ENCODE measurements at regions not wholly inside any gene's neighbourhood (a gene's known extent, or its start where the extent isn't known, plus 50 kb on each side); places are given as distances from the start of the nearest gene placed in this dataset.
"Not testable (repeated sequence)": the region's sequence is repeated elsewhere in the genome, so short reads cannot be mapped to it uniquely, and the experiment has no call there.

GRCh38 chr11:10970926-10971325 is 113.1 kb upstream of the ZBED5 start:
- no peak for DNase-seq (ENCODE audit: low read depth)

DNA sequence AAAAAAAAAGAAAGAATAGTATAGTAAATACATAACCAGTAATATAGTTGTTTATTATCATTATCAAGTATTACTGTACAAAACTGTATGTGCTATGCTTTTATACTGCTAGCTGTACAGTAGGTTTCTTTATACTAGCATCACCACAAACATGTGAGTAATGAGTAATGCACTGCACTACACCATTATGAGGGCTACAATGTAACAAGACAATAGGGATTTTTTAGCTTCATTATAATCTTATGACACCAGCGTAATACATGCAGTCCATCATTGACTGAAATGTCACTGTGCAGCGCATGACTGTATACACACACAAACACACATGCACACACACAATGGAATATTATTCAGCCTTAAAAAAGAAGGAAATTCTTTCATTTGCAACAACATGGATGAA is 111.5 kb upstream of the ZBED5 start:
- peak; percentile 6 for DNase-seq (ENCODE audit: low read depth)

- not testable (repeated sequence) for DNase-seq (ENCODE audit: low read depth)
Observed at GRCh38 chr11:10956884-10957283, 99.0 kb upstream of the ZBED5 start.

DNA sequence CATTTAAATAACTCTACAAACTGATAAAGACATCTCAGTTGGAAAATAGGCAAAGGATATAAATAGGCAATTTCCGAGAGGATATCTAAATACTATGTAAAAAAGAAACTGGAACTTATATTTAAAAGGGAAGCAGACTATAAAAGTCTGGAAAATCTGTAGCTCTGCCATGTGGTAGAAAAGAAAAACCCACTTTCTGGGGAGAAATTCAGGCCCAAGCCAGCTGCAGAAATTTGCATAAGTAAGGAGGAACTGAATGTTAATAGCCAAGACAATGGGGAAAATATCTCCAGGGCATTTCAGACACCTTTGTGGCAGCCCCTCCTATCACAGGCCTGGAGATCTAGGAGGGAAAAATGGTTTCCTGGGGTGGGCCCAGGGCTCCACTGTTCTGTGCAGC is 97.8 kb upstream of the ZBED5 start:
- no peak for DNase-seq (ENCODE audit: low read depth)

- no peak for DNase-seq (ENCODE audit: low read depth)
Observed at GRCh38 chr11:10954184-10954583, 96.3 kb upstream of the ZBED5 start.

DNA sequence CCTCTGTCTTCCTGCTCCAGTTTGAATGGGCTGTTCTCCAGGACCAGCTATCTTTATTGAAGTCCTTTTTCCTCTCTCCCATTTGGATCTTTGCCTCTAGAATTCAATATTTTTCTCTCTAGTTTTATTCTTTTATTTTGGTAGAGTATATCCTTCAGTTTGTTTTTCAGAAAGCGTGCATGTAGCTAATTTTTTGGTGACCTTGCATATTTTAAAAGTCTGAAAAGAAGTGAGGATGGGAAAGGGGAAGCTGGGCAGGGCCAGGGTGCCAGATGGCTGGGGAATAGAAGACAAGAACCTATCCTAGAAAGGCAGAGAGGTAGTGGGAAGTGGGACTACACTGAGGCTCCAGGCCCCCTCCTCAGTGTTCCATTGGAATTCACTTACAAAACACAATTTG is 95.0 kb upstream of the ZBED5 start:
- DNase-seq (ENCODE audit: low read depth): no peak

DNA sequence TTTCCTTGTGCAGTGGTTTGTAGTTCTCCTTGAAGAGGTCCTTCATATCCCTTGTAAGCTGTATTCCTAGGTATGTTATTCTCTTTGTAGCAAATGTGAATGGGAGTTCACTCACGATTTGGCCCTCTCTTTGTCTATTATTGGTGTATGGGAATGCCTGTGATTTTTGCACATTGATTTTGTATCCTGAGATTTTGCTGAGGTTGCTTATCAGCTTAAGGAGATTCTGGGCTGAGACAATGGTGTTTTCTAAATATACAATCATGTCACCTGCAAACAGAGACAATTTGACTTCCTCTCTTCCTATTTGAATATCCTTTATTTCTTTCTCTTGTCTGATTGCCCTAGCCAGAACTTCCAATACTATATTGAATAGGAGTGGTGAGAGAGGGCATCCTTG is 90.1 kb upstream of the ZBED5 start:
- DNase-seq (ENCODE audit: low read depth): not testable (repeated sequence)

GRCh38 chr11:10946072-10946471 is 88.2 kb upstream of the ZBED5 start:
- DNase-seq (ENCODE audit: low read depth): no peak

DNA sequence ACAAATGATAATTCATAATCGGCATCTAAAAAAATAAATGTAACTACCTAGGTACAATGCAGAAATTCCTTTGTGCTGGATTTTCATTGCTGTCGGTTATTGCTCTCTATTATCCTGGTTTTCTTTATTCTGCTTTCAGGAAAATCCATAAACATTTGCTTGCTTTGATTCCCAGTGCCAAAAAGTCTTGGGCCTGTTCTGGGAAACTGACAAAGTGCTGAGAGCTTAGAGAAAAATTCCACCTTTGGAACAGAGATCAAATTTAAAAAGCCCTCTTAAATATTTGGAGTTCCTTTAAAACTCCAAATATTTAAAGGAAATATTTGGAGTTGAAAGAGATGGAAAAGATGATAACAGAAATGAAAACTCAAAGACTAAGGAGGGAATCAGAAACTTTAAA is 87.3 kb upstream of the ZBED5 start:
- no peak for DNase-seq (ENCODE audit: low read depth)

DNA sequence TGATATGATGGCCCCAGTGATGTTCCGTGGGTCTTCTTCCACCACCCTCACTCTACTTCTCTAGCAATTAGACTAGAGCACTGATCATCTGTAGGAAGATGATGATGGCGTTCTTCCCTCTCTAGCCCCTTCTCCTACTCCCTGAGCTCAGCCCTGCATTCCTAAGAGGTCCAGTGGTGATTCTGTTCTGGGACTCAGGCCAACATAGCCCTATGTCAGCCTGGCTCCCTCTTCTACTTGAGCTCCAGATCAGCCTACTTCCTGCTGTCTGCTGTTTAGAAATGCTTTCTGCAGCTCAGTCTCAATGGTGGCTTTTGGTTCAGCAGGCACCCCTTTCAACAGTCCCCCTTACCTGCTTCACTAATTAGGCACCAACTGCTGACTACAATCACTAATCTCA is 86.1 kb upstream of the ZBED5 start:
- DNase-seq (ENCODE audit: low read depth): peak; percentile 50

DNA sequence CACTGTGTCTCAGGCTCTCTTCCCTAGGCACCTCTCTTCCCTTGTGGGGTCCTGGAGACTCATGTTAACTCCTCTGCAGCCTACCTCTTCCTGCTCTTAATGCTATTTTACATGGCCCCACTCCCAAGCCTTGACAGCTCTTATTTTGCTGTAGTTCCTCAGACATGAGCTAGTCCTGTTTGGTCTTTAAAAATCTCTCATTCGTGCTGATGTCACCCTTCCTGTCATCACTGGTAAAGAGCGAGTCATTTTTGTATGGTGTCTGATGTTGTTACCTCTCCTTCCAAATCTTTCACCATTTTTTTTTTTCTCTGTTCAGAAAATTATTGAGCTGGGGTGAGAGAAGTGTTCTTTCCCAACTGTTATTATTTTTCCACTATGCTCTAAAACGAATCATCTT is 84.8 kb upstream of the ZBED5 start:
- DNase-seq (ENCODE audit: low read depth): no peak

DNA sequence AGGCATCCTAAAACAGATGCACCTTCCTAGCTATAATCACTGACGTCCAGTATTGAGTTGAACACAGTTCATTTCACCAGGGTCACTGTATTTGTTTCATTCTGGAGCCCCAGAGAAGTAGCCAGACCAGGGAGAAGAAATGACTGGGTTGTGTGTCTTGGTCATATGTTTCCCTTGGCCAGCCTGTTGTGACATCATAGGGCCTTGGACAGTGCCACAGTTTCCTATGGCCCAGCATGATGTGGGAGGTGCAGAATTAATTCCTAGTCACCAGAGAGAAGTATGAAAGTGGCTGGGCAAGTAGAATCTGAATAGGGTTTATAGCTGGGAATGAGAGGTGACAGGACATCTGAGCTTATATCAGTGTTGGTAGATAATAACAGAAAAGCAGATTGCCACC is 84.0 kb upstream of the ZBED5 start:
- no peak for DNase-seq (ENCODE audit: low read depth)

GRCh38 chr11:10941414-10941813 is 83.6 kb upstream of the ZBED5 start:
- no peak for DNase-seq (ENCODE audit: low read depth)

DNA sequence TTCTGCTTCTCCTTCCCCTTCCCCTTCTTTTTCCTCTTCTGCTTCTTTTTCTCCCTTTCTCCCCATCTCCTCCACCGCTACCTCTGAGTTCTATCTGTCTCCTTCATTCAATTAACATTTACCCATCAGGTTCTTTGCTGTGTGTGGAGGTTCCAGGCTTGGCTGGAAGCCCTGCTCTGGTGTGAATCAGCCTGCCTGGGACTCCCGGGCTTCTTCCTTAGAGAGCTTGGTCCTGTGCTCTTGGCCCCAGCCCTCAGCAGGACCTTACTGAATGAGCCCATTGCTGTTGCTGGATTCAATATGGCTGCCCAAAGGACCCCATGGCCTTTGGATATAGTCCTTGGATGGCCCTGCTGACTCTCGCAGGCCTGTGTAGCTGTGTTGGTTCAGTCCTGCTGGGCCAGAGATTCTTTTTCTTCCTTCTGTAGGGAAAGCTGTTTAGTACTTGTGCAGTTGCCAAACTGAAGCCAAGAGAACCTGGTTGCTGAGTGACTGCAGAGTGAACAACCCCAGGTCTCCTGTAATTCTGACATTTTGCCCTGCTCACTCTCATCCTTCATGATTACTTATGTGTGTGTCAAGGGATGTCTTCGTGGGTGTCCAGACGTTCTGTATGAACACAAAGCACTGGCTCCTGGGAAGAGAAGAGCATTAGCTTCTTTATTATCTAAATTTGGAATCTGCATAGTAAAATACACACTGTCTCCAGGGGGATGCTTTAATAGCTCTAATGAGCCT is 81.0 kb upstream of the ZBED5 start:
- no peak for DNase-seq (ENCODE audit: low read depth)

- no peak for DNase-seq (ENCODE audit: low read depth)
Observed at GRCh38 chr11:10938231-10938630, 80.4 kb upstream of the ZBED5 start.

- no peak for DNase-seq (ENCODE audit: low read depth)
Observed at GRCh38 chr11:10937385-10937771, 79.5 kb upstream of the ZBED5 start.

DNA sequence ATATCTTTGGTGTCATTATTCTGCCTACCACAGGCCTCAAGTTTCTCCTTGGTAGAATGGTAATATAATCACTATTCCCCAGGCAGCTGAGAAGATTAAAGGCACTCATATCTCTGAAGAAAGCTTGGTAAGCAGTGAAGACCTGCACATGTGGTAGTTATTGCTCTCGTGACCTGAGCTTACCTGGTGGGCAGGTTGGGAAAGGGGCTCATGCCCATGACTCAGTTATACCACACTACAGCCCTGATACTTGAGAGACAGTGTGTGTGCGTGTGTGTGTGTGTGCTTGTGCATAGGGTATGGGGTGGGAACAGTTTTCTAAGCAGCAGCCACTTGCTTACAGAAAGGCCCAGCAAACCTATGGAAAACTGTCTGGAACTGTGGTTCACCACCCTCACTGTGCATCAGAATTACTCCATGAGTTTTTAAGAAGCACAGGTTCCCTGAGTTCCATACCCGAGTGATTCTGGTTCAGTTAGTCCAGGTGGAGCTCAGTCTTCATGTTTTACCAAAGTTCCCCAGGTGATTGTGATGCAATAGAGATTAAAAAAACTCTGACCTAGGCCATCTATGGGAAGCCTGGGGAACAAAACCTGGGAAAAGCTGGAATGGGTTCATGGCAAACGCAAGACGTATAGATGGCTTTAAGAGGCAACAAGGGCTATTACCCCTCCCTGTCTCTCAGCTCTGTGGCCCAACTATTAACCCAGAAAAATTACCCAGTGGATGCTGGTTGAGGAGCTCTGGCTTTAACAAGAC is 79.0 kb upstream of the ZBED5 start:
- no peak for DNase-seq (ENCODE audit: low read depth)

GRCh38 chr11:10935015-10935559 is 77.2 kb upstream of the ZBED5 start:
- no peak for DNase-seq (ENCODE audit: low read depth)

GRCh38 chr11:10934293-10934860 is 76.5 kb upstream of the ZBED5 start:
- DNase-seq (ENCODE audit: low read depth): no peak

DNA sequence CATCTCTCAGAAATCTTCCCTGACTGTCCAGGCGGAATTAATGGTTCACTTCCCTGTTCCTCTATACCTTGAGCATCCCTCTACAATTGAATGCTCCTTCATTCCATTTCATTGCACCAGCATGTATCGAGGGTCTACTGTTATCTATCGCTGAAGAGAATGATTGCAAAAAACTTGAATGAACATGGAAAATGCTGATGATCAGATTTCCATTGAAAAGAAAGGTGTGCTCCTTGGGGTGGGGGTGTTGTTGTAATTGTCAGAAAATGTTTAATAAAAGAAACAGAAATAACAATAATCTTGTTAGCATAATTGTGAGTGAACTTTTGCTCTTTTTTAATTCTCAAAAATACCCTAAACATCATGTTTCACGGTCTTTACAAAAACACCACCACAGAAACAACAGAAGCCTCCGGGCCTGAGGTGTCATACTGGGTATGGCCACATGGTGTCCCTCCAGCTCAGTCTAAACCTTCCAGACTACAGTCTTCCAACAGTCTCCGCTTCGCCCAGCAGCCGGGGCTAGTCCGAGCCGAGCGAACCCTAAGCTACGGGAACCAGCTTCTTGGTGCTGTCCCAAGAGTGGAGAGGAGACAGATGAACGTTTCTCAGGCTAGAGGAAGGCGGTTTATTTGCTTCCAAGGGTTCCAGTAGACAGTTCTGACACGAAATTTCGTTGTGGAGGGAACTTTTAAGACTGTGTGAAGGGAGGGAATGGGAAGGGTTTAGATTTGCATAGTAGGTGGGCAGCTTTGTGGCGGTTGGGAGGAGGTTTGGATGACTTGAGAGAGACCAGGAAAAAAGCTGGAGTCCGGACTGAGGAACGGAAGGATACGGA is 75.8 kb upstream of the ZBED5 start:
- DNase-seq (ENCODE audit: low read depth): peak; percentile 85

- DNase-seq (ENCODE audit: low read depth): no peak
Observed at GRCh38 chr11:10932976-10933375, 75.1 kb upstream of the ZBED5 start.
